ENCODE measurements at regions not wholly inside any gene's neighbourhood (a gene's known extent, or its start where the extent isn't known, plus 50 kb on each side); places are given as distances from the start of the nearest gene placed in this dataset.

GRCh38 chr6:95209074-95209473, 368.3 kb upstream of the MANEA start:
- Histone ChIP-seq H3K4me2 (ENCODE audit: low read length) (no peak overlapping the region), H3K9me2 (ENCODE audit: insufficient read depth, low read length) (no peaks in the 10 kb centered on the region)
- POLR2A ChIA-PET = no interaction called here

GRCh38 chr6:95216555-95216954, 360.8 kb upstream of the MANEA start:
- intact Hi-C loops (cut with micrococcal nuclease; ENCODE audit: unreplicated experiment) = no loop called here
- no peaks in the 10 kb centered on the region for H3K36me3 ChIP-seq (ENCODE audit: insufficient read depth, low read length)
- no TSS peak for BruUV-seq (replicated peaks)

More at GRCh38 chr6:95209074-95209473, 368.3 kb upstream of the MANEA start:
- no peak overlapping the region for H3K4me3 ChIP-seq (ENCODE audit: low read depth, low read length, poor library complexity, severe bottlenecking)
- CTCF ChIA-PET (ENCODE audit: unreplicated experiment) = no interaction called here
- TF ChIP-seq EZH2phosphoT487 (IDR thresholded peaks at IDR 0.05; ENCODE audit: borderline replicate concordance, low read depth, low read length) (no peak), CTCF (conservative IDR thresholded peaks at IDR 0.05; ENCODE audit: low read length) (no peak)
- H3K4me1 ChIP-seq (ENCODE audit: insufficient read depth, low read length, poor library complexity, severe bottlenecking) = no peaks in the 10 kb centered on the region
- H3K27ac ChIP-seq (ENCODE audit: low read depth, low read length, poor library complexity, severe bottlenecking) = no peak overlapping the region
- DNase-seq (ENCODE audit: low spot score) = no peak
- H2AFZ ChIP-seq (ENCODE audit: low read length) = no peak overlapping the region
- no peaks in the 10 kb centered on the region for H3K36me3 ChIP-seq (ENCODE audit: insufficient read depth, low read length)
- no TSS peak for BruUV-seq (replicated peaks)
- H3K9me3 ChIP-seq (ENCODE audit: low read length) = no peaks in the 10 kb centered on the region
- no peaks in the 10 kb centered on the region for H4K20me1 ChIP-seq (ENCODE audit: insufficient read depth, low read length)
- no peaks in the 10 kb centered on the region for H3K79me2 ChIP-seq (ENCODE audit: insufficient read depth, low read depth, low read length)
- intact Hi-C loops (cut with micrococcal nuclease; ENCODE audit: unreplicated experiment) = no loop called here

GRCh38 chr6:95227351-95227750, 350.0 kb upstream of the MANEA start:
- Histone ChIP-seq H3K36me3 (ENCODE audit: insufficient read depth, low read length) (no peaks in the 10 kb centered on the region), H3K9me3 (ENCODE audit: low read length) (no peaks in the 10 kb centered on the region), H4K20me1 (ENCODE audit: insufficient read depth, low read length) (no peaks in the 10 kb centered on the region), H2AFZ (ENCODE audit: low read length) (no peak overlapping the region), H3K9me2 (ENCODE audit: insufficient read depth, low read length) (no peaks in the 10 kb centered on the region), H3K27ac (ENCODE audit: low read depth, low read length, poor library complexity, severe bottlenecking) (no peak overlapping the region), H3K4me2 (ENCODE audit: low read length) (no peak overlapping the region), H3K79me2 (ENCODE audit: insufficient read depth, low read depth, low read length) (no peaks in the 10 kb centered on the region), H3K4me1 (ENCODE audit: insufficient read depth, low read length, poor library complexity, severe bottlenecking) (no peaks in the 10 kb centered on the region), H3K4me3 (ENCODE audit: low read depth, low read length, poor library complexity, severe bottlenecking) (no peak overlapping the region)
- CTCF ChIA-PET (ENCODE audit: unreplicated experiment) = no interaction called here
- no peak for DNase-seq (ENCODE audit: low spot score)
- no TSS peak for BruUV-seq (replicated peaks)
- intact Hi-C loops (cut with micrococcal nuclease; ENCODE audit: unreplicated experiment) = no loop called here
- POLR2A ChIA-PET = no interaction called here
- no peak for TF ChIP-seq EZH2phosphoT487 (IDR thresholded peaks at IDR 0.05; ENCODE audit: borderline replicate concordance, low read depth, low read length)
- TF ChIP-seq CTCF (conservative IDR thresholded peaks at IDR 0.05; ENCODE audit: low read length) = no peak

More at GRCh38 chr6:95216555-95216954, 360.8 kb upstream of the MANEA start:
- POLR2A ChIA-PET = interaction anchor here (0.8 kb wide), 1 partner anchor 20 kb away, joined by 3 read pairs; no protein-coding TSS in a partner anchor
- no peak overlapping the region for H3K4me2 ChIP-seq (ENCODE audit: low read length)
- TF ChIP-seq EZH2phosphoT487 (IDR thresholded peaks at IDR 0.05; ENCODE audit: borderline replicate concordance, low read depth, low read length) = no peak
- TF ChIP-seq CTCF (conservative IDR thresholded peaks at IDR 0.05; ENCODE audit: low read length) = no peak
- H3K4me1 ChIP-seq (ENCODE audit: insufficient read depth, low read length, poor library complexity, severe bottlenecking) = no peaks in the 10 kb centered on the region
- no peaks in the 10 kb centered on the region for H3K9me3 ChIP-seq (ENCODE audit: low read length)
- H3K27ac ChIP-seq (ENCODE audit: low read depth, low read length, poor library complexity, severe bottlenecking) = no peak overlapping the region
- no peaks in the 10 kb centered on the region for H4K20me1 ChIP-seq (ENCODE audit: insufficient read depth, low read length)
- CTCF ChIA-PET (ENCODE audit: unreplicated experiment) = no interaction called here
- H3K9me2 ChIP-seq (ENCODE audit: insufficient read depth, low read length) = no peaks in the 10 kb centered on the region
- H3K79me2 ChIP-seq (ENCODE audit: insufficient read depth, low read depth, low read length) = no peaks in the 10 kb centered on the region
- no peak overlapping the region for H2AFZ ChIP-seq (ENCODE audit: low read length)
- no peak for DNase-seq (ENCODE audit: low spot score)
- no peak overlapping the region for H3K4me3 ChIP-seq (ENCODE audit: low read depth, low read length, poor library complexity, severe bottlenecking)

Data from OCI-LY7 (cell line).